ENCODE measurements at regions not wholly inside any gene's neighbourhood (a gene's known extent, or its start where the extent isn't known, plus 50 kb on each side); places are given as distances from the start of the nearest gene placed in this dataset.

DNA sequence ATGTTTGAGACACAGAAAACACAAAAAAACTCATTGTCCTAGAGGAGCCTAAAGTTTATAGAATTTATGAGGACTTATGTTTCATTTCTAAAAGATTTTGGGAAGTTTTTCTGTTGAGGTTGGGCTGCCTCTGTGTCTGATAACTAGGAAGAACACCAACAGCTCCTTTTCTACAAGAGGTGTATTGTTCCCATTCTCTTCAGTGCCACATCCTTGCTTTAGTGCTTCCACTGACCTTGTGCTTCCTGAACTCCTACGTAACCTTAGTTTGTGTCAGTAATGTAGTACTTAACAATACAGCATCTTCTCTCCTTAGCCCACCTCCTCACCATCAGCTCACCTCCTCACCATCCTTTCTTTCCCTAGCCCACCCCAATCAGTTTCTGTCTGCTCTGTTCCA, 117.3 kb upstream of the TNC start:
- Mint-ChIP-seq H3K36me3 (no peaks in the 10 kb centered on the region), H3K27ac (no peak overlapping the region), H3K27me3 (ENCODE audit: low read depth) (peaks cover 5% of the 10 kb centered on the region), H3K4me1 (peaks cover 4% of the 10 kb centered on the region), H3K9me3 (peaks cover 3% of the 10 kb centered on the region), H3K4me3 (no peak overlapping the region)
- no peak for DNase-seq (ENCODE audit: low spot score in 2 of 2, unreplicated experiment in 2 of 2)
- TF ChIP-seq, protein P1, sequence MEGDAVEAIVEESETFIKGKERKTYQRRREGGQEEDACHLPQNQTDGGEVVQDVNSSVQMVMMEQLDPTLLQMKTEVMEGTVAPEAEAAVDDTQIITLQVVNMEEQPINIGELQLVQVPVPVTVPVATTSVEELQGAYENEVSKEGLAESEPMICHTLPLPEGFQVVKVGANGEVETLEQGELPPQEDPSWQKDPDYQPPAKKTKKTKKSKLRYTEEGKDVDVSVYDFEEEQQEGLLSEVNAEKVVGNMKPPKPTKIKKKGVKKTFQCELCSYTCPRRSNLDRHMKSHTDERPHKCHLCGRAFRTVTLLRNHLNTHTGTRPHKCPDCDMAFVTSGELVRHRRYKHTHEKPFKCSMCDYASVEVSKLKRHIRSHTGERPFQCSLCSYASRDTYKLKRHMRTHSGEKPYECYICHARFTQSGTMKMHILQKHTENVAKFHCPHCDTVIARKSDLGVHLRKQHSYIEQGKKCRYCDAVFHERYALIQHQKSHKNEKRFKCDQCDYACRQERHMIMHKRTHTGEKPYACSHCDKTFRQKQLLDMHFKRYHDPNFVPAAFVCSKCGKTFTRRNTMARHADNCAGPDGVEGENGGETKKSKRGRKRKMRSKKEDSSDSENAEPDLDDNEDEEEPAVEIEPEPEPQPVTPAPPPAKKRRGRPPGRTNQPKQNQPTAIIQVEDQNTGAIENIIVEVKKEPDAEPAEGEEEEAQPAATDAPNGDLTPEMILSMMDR (IDR thresholded peaks at IDR 0.05; ENCODE audit: unreplicated experiment) = no peak

GRCh38 chr9:115237385-115237998, 119.5 kb upstream of the TNC start:
- H3K27me3 Mint-ChIP-seq (ENCODE audit: low read depth) = peaks cover 5% of the 10 kb centered on the region
- H3K36me3 Mint-ChIP-seq = no peaks in the 10 kb centered on the region
- DNase-seq (ENCODE audit: low spot score in 2 of 2, unreplicated experiment in 2 of 2) = no peak
- TF ChIP-seq, protein P1 (IDR thresholded peaks at IDR 0.05; ENCODE audit: unreplicated experiment) = no peak
- no peak overlapping the region for H3K27ac Mint-ChIP-seq
- peaks cover 3% of the 10 kb centered on the region for H3K9me3 Mint-ChIP-seq
- H3K4me1 Mint-ChIP-seq = peaks cover 4% of the 10 kb centered on the region
- no peak overlapping the region for H3K4me3 Mint-ChIP-seq

GRCh38 chr9:115240676-115241075, 122.7 kb upstream of the TNC start:
- TF ChIP-seq, protein P1 (IDR thresholded peaks at IDR 0.05; ENCODE audit: unreplicated experiment) = no peak
- no peaks in the 10 kb centered on the region for H3K36me3 Mint-ChIP-seq
- H3K4me3 Mint-ChIP-seq = no peak overlapping the region
- H3K9me3 Mint-ChIP-seq = peaks cover 3% of the 10 kb centered on the region
- peaks cover 5% of the 10 kb centered on the region for H3K27me3 Mint-ChIP-seq (ENCODE audit: low read depth)
- H3K4me1 Mint-ChIP-seq = peaks cover under 1% of the 10 kb centered on the region
- DNase-seq (ENCODE audit: low spot score in 2 of 2, unreplicated experiment in 2 of 2) = no peak
- H3K27ac Mint-ChIP-seq = no peak overlapping the region

- peaks cover 5% of the 10 kb centered on the region for H3K27me3 Mint-ChIP-seq (ENCODE audit: low read depth)
- H3K4me1 Mint-ChIP-seq = peaks cover 7% of the 10 kb centered on the region
- no peak for DNase-seq (ENCODE audit: low spot score in 2 of 2, unreplicated experiment in 2 of 2)
- H3K27ac Mint-ChIP-seq = no peak overlapping the region
- peaks cover 2% of the 10 kb centered on the region for H3K9me3 Mint-ChIP-seq
- no peaks in the 10 kb centered on the region for H3K36me3 Mint-ChIP-seq
- TF ChIP-seq, protein P1 (IDR thresholded peaks at IDR 0.05; ENCODE audit: unreplicated experiment) = no peak
- H3K4me3 Mint-ChIP-seq = no peak overlapping the region
Measured at GRCh38 chr9:115241641-115242040, 123.7 kb upstream of the TNC start.

DNA sequence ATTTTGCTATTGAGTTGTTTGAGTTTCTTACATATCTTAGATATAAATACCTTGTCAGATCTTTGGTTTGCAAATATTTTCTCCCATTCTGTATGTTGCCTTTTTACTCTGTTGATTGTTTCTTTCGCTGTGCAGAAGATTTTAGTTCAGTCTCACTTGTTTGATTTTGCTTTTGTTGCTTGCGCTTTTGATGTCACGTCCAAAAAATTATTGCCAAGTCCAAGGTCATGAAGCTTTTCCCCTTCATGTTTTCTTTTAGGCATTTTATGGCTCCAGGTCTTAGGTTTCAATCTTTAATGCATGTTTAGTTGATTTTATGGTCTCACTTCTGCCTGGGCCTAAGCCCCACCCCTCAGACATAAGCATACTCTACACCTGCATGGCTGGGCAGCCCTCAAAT, 131.5 kb upstream of the TNC start:
- H3K9me3 Mint-ChIP-seq = peaks cover 8% of the 10 kb centered on the region
- H3K27ac Mint-ChIP-seq = no peak overlapping the region
- H3K36me3 Mint-ChIP-seq = no peaks in the 10 kb centered on the region
- no peak overlapping the region for H3K4me3 Mint-ChIP-seq
- no peaks in the 10 kb centered on the region for H3K27me3 Mint-ChIP-seq (ENCODE audit: low read depth)
- TF ChIP-seq, protein P1 (IDR thresholded peaks at IDR 0.05; ENCODE audit: unreplicated experiment) = no peak
- peaks cover 23% of the 10 kb centered on the region for H3K4me1 Mint-ChIP-seq
- no peak for DNase-seq (ENCODE audit: low spot score in 2 of 2, unreplicated experiment in 2 of 2)

DNA sequence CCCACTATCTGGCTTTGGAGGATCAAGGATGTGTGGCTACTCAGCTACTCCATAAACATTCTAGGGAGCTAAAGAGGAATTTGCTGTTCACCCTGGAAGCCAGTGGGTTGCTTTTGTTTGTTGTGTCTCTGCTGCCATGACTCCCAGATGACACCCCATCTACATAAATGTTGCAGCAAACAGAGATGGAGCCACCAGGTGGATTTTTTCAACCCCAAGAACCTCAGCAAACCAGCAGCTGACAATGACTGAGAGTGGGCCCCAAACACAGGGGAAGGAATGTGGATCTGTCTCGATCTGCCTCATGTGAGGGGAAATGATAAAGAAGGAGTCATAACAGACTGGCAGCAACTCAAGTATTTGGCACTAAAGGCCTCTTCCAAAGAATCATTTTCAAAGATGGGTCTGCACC, 132.7 kb upstream of the TNC start:
- Mint-ChIP-seq H3K9me3 (peaks cover 8% of the 10 kb centered on the region), H3K36me3 (no peaks in the 10 kb centered on the region), H3K27ac (peak overlapping the region; percentile 51), H3K4me1 (peaks cover 24% of the 10 kb centered on the region), H3K27me3 (ENCODE audit: low read depth) (no peaks in the 10 kb centered on the region), H3K4me3 (no peak overlapping the region)
- TF ChIP-seq, protein P1 (IDR thresholded peaks at IDR 0.05; ENCODE audit: unreplicated experiment) = no peak
- DNase-seq (ENCODE audit: low spot score in 2 of 2, unreplicated experiment in 2 of 2) = no peak

Data from mesothelial cell of epicardium (in vitro differentiated cells).